Astrocyte (in vitro differentiated cells and primary cell): ENCODE measurements at regions not wholly inside any gene's neighbourhood (a gene's known extent, or its start where the extent isn't known, plus 50 kb on each side); places are given as distances from the start of the nearest gene placed in this dataset.

Experiments
- CTCF ChIP-seq: IDR thresholded peaks from 2 replicates; pipeline ENCODE4 v1.5.1; 2011; ENCODE audit warnings: low read depth, mild to moderate bottlenecking, inconsistent platforms, low read length, moderate library complexity; ENCODE audit not compliant: insufficient read depth
- EZH2 ChIP-seq: IDR thresholded peaks from 2 replicates; pipeline ENCODE4 v1.6.1; 2012; ENCODE audit warnings: mild to moderate bottlenecking, low read length, inconsistent platforms; ENCODE audit not compliant: insufficient read depth

GRCh38 chr7:124679586-124680225, 85.9 kb downstream of the GPR37 start:
- no peak for TF ChIP-seq CTCF
- no peak for TF ChIP-seq EZH2
